Sciatic nerve (tissue), 2 donors: ENCODE measurements at regions not wholly inside any gene's neighbourhood (a gene's known extent, or its start where the extent isn't known, plus 50 kb on each side); places are given as distances from the start of the nearest gene placed in this dataset.

ENCODE experiments used
- ATAC-seq: fragments of 200-7000 bp; cut with Tn5 transposase; one replicate; pipeline ENCODE4 v1.9.1; 2020; ENCODE audit warnings: mild to moderate bottlenecking, moderate library complexity
- DNase-seq: peaks from one replicate; pipeline ENCODE4 v3.0.0-alpha.2; 2020; ENCODE audit warnings: low spot score
- intact Hi-C: fragments of 100-400 bp; cut with DNase I; formaldehyde crosslinking; loops from one replicate; pipeline ENCODE4 v1.14.2; 2022
- donor health status: DM: no; HTN: no; CAD: no.
- donor health status: DM: no; HTN: no; CAD: no.

- no peak for DNase-seq
- no peak for ATAC-seq
- intact Hi-C loops = no loop called here
Measured at GRCh38 chr6:22221630-22222029, 75.2 kb downstream of the PRL start.

DNA sequence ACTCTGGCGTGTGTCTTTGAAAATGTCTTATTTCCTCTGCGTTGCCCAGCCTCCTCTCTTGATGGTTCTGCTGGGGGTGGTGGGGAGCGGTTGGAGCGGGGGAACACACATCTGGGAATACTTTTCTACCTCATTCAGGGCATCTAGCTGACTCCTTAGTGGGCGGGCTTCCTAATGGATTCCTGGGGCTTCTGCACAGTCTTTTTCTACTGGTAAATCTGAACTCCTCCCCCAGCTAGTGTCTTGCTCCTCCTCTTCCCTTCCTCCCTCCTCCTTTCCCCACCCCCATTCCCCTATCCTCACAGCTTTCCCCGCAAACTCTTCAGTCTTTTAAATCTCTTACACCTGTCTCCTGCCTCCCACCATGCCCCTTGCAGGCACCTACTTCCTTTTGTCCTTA lies 74.4 kb downstream of the PRL start:
- intact Hi-C loops = no loop called here
- DNase-seq (no peak), ATAC-seq (no peak)

DNA sequence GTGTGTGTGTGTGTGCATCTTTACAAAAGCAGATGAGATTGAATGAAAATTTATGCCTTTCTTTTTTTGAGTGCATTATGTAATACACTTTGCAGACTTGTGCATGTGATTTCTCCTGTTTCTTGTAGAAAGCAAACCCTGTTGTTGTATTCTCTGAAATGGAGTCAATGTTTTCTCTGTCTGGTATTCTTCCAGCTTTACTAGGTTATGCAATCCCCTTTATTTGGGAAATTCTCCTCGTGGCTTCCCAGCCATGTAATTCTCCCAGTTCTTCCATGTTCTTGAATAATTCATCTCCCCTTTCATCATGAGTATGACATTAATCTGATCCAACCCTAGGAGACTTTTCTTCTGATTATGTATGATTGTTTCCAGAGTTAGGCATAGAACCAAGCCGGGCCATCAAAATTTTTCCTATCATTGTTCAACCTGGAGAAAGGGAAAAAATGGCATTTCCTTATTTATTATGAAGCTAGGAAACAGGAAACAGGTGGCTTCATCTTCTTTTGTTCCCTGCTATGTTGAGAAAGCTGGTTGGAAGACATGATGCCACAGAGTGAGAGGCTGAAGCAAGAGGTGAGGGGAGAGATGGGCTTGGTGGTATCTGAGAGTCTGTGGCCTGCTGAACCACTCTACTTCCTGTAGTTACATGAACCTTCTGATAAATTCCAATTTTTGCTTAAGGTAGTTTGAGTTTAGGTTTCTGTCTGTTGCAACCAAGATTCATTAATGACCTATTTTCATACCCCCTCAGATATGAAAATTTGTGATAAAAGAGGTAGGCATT lies 68.8 kb downstream of the PRL start:
- no peak for DNase-seq
- peak; percentile 22 for ATAC-seq
- intact Hi-C loops = no loop called here

DNA sequence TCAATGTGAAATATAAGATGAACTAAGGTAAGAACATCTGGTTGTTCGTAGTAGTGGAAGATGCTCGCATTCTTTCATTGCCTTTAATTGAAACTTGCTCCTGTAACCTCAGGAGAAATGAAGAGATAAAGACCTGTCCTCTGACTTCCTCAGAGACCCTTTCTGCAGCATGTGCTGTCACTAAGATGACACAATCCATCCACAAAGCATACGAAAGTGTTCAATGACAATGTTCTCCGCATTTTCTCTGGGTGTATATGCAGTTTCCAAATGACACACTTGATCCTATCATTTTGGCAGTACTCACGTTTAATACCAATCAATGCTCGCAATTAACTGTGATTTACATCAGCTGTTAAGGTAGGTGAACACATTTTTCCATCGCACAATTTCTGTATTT lies 65.8 kb downstream of the PRL start:
- DNase-seq (no peak), ATAC-seq (no peak)
- intact Hi-C loops = no loop called here

GRCh38 chr6:22231616-22232015 lies 65.2 kb downstream of the PRL start:
- ATAC-seq (no peak), DNase-seq (no peak)
- intact Hi-C loops = no loop called here

GRCh38 chr6:22236626-22237414 lies 60.0 kb downstream of the PRL start:
- intact Hi-C loops = no loop called here
- ATAC-seq = no peak
- no peak for DNase-seq
